ENCODE measurements at regions not wholly inside any gene's neighbourhood (a gene's known extent, or its start where the extent isn't known, plus 50 kb on each side); places are given as distances from the start of the nearest gene placed in this dataset.
"Not testable (repeated sequence)": the region's sequence is repeated elsewhere in the genome, so short reads cannot be mapped to it uniquely, and the experiment has no call there.

- no peak for DNase-seq (ENCODE audit: low read depth in 3 of 3)
Observed at GRCh38 chr5:124963236-124963919, 216.9 kb upstream of the ZNF608 start.

DNA sequence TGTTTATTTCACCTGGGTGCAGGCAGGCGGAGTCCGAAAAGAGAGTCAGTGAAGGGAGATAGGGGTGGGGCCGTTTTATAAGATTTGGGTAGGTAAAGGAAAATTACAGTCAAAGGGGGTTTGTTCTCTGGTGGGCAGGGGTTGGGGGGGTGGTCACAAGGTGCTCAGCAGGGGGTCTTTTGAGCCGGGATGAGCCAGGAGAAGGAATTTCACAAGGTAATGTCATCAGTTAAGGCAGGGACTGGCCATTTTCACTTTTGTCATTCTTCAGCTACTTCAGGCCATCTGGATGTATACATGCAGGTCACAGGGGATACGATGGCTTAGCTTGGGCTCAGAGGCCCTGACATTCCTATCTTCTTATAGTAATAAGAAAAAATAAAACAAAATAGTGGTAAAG lies 220.3 kb upstream of the ZNF608 start:
- not testable (repeated sequence) for DNase-seq (ENCODE audit: low read depth in 3 of 3)

DNA sequence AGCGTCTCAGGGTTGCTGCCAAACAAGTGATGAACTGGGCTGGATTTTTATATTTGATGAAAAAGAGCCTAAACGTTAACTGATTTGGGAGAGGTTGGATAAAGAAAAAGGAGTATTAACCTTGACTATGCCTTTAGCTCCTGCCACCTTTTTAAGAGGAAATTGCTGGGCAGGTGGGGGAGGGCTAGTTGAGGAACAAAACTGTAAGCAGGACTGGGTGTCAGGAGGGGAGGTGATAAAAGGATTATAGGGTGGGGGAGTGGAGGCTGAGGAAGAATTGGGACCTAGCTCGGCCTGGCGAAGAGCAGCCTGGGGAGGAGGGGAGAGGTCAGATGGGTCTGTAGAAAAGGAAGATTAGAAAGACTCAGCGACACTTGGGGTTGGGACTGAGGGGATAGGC lies 223.9 kb upstream of the ZNF608 start:
- DNase-seq (ENCODE audit: low read depth in 3 of 3) = not testable (repeated sequence)

GRCh38 chr5:124972703-124973102 lies 226.3 kb upstream of the ZNF608 start:
- DNase-seq (ENCODE audit: low read depth in 3 of 3) = no peak

- no peak for DNase-seq (ENCODE audit: low read depth in 3 of 3)
Observed at GRCh38 chr5:124973661-124974060, 227.2 kb upstream of the ZNF608 start.

DNA sequence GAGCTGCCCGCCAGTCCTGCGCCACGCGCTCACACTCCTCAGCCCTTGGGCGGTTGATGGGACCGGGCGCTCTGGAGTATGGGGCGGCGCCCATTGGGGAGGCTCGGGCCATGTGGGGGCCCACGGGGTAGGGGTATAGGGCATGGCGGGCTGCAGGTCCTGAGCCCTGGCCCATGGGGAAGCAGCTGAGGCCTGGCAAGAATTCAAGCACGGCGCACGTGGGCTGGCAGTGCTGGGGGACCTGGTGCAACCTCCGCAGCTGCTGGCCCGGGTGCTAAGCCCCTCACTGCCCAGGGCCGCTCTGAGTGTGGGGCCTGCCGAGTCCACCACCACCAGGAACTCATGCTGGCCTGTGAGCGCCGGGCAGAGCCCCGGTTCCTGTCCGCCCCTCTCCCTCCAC lies 229.6 kb upstream of the ZNF608 start:
- DNase-seq (ENCODE audit: low read depth in 3 of 3) = no peak

DNA sequence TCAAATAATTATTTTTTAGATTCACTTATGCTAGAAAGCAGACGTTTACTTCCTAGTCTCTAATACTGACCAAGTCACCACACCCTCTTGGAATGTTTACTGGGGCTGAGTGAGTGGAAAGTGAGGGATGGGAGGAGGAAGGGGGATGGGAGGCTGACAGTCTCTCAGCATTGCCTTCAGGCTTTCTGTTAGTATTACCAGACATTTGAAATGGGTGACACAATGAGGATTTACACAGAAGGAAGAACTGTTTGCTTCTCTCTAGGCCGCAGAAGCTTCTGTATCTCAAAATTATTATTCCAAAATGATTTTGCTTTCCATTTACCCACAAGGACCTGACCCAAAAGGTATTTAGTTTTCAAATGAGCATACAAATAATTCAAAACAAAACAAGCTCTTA lies 232.8 kb upstream of the ZNF608 start:
- DNase-seq (ENCODE audit: low read depth in 3 of 3) = no peak

GRCh38 chr5:124980163-124980941 lies 233.9 kb upstream of the ZNF608 start:
- no peak for DNase-seq (ENCODE audit: low read depth in 3 of 3)

DNA sequence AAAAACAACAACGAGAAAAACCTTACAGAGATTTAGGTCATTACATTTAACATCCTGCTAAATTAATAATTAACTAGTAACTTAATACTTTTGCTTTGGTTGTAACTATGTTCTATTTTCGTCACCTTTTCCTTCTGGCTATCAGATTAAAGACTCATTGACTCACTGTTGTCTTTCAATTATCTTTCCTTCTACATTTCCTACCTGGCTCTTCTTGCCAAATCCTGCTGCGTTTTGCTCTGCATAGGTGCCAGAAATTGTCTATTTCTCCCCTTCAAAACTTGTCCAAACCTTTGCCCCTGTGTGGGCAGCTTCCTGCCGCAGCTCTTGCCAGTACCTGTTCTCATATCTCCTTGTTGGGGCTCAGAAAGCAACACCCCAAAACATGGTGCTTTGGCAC lies 235.5 kb upstream of the ZNF608 start:
- DNase-seq (ENCODE audit: low read depth in 3 of 3) = no peak

DNA sequence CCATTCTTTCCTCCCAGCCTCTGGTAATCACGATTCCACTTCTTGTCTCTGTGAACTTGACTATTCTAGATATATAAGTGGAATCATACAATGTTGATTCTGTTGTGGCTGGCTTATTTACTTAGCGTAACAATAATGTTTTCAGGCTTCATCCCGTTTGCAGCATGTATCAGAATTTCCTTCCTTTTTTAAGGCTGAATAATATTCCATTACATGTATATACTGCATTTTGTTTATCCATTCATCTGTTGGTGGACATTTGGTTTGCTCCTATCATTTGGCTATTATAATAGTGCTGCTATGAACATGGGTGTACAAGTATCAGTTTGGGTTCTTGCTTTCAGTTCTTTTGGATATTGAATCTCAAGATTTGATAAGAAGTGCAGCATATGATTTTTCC lies 239.7 kb upstream of the ZNF608 start:
- DNase-seq (ENCODE audit: low read depth in 3 of 3) = no peak

DNA sequence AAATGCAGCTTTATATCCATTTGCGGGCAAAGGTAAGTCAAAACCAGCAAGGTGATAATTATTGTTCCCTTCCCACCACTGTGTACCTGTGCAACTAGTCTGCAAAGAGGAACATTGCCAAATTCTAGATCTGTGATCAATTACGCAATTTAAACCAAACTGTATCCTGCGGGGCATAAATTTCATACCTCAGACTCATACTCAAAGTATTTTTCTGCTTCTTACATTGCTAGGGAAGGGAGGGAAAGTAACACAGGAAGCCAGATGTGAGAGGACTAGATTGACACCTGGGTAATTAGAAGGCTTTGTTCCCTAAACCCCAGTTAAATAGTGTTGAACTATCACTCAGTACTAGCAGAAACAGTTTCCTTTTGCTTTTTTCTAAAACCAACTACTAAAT lies 240.2 kb upstream of the ZNF608 start:
- DNase-seq (ENCODE audit: low read depth in 3 of 3) = no peak

GRCh38 chr5:124987786-124988185 lies 241.3 kb upstream of the ZNF608 start:
- DNase-seq (ENCODE audit: low read depth in 3 of 3) = not testable (repeated sequence)

DNA sequence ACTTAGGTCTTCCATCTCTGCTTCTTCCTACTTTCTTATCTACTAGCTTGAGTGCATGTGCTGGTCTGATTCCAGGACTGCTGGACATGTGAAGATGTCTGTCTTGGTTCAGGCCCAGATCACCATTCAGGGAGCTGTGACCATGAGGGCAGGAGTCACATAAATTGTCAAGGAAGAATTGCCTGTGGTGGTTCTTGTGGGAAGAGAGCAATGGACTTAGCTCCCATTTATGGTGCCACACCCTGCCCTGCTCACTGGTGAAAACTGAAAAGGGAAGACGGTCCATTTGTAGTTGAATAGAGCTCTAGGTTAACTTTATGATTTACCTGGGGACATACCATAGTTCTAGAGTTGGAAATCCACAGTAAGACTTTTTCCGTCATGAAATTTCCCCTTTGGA lies 244.3 kb upstream of the ZNF608 start:
- DNase-seq (ENCODE audit: low read depth in 3 of 3) = no peak

GRCh38 chr5:124995421-124995820 lies 249.0 kb upstream of the ZNF608 start:
- DNase-seq (ENCODE audit: low read depth in 3 of 3) = no peak

- no peak for DNase-seq (ENCODE audit: low read depth in 3 of 3)
Observed at GRCh38 chr5:124996023-124996763, 249.8 kb upstream of the ZNF608 start.

DNA sequence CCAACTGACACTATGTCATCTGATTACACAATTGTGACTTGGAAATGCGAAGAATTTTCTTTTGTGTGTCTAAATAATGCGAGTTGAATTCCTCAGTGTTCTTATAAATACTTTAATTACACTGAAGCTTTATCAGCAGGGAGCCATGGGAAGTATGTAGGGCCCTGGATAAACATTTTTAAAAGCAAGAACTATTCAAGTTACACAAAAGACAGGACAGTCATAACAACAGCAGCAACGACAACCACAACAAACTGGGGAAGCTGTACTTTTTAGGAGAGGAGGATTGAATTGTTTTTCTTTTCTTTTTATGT lies 250.3 kb upstream of the ZNF608 start:
- DNase-seq (ENCODE audit: low read depth in 3 of 3) = no peak

DNA sequence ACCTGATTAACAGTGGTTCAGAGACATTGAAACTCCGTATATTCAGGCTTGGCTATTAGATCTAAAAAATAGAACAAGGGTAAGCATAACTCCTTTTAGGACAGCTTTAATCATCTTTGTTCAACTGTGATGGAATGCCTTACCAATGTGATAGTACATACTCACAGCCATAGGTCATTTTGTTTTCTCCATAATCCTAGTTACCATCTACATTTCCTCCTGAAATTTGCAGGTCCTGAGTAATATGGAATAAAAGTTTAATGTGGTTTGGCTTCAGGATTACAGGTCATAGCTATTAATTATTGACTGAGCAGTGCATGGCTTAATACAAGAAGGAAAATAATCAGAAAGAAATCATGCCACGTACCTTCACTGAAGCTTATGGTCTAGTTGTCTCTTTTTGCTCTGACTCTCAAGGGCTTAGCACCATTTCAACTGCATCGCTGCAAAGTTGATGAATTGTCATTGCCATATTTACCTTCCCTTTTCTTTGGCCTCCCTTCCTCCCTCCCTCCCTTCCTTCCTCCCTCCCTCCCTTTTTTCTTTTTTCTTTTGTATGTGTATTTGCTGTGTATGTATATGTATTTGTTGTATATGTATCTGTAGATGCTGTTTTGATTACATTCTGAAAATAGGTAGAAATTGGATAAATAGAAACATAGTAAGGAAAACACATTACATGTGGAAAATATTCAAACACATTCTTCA lies 250.9 kb upstream of the ZNF608 start:
- DNase-seq (ENCODE audit: low read depth in 3 of 3) = no peak

GRCh38 chr5:124998520-124998919 lies 252.1 kb upstream of the ZNF608 start:
- no peak for DNase-seq (ENCODE audit: low read depth in 3 of 3)

GRCh38 chr5:125002727-125003598 lies 256.5 kb upstream of the ZNF608 start:
- DNase-seq (ENCODE audit: low read depth in 3 of 3) = no peak

DNA sequence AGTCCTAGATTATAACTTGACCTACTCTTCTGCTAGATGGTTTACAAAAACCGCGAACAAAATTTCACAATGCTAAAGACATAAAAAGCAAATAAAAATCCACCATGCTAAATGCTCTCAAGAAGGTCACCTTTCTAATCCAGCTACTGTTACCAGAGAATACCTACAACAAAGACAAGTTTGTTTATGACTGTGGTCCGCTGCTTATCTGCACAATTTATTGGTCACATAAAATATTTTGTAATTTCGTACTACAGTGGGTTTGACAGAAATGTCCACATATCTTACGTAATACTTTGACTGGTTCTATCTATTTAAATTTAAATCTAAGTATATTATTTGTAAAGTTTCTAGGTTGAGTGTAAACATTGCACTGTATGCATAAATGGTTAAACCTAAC lies 257.6 kb upstream of the ZNF608 start:
- DNase-seq (ENCODE audit: low read depth in 3 of 3) = no peak

GRCh38 chr5:125005266-125005665 lies 258.8 kb upstream of the ZNF608 start:
- DNase-seq (ENCODE audit: low read depth in 3 of 3) = no peak

Measured in stimulated activated CD4-positive, alpha-beta T cell treated with anti-CD3 and anti-CD28 coated beads, TNF-alpha, amount 100 ng/mL, for 48 hours (primary cell).